ENCODE measurements at regions not wholly inside any gene's neighbourhood (a gene's known extent, or its start where the extent isn't known, plus 50 kb on each side); places are given as distances from the start of the nearest gene placed in this dataset.

DNA sequence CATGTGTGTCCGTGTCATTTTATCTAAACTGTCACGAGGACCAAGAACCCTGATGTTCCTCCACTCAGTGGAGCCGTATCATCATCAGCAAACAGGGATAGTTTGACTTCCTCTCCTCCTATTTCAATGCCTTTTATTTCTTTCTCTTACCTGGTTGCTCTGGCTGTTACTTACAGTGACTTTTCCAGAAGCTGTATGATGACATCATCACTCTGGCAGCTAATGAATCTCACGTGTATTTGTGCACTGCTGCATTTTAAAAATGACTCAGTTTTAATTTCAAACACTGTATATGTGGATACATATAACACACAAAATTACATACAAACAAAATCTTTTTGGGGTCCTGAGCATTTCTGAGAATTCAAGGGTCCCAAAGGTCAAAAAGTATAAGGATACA lies 481.4 kb downstream of the CDH2 start:
- Histone ChIP-seq H3K27me3 (ENCODE audit: control insufficient read depth in 2 of 2, insufficient read depth in 2 of 2, low read length in 2 of 2) (no peaks in the 10 kb centered on the region), H3K4me2 (ENCODE audit: insufficient read depth, low read length) (no peak overlapping the region), H3K9me1 (replicated peaks; ENCODE audit: control insufficient read depth, extremely low read depth, insufficient read depth, low read length) (no peaks in the 10 kb centered on the region), H3K9me3 (replicated peaks; ENCODE audit: control insufficient read depth, insufficient read depth, low read length) (no peaks in the 10 kb centered on the region), H3K9ac (replicated peaks; ENCODE audit: extremely low read depth, insufficient read depth, low read length) (no peak overlapping the region), H3K36me3 (ENCODE audit: control insufficient read depth in 2 of 2, extremely low read depth in 1 of 2, insufficient read depth in 2 of 2, low read length in 2 of 2) (no peaks in the 10 kb centered on the region), H4K20me1 (replicated peaks; ENCODE audit: control insufficient read depth, extremely low read depth, insufficient read depth, low read length) (no peaks in the 10 kb centered on the region), H3K4me1 (ENCODE audit: control insufficient read depth, extremely low read depth, insufficient read depth, low read length) (no peaks in the 10 kb centered on the region), H3K79me2 (ENCODE audit: control insufficient read depth, insufficient read depth, low read length) (no peaks in the 10 kb centered on the region), H3K4me3 (replicated peaks in 1 of 3; ENCODE audit: insufficient read depth in 1 of 3, low read depth in 1 of 3, low read length in 3 of 3) (no peak overlapping the region), H3K27ac (ENCODE audit: insufficient read depth, low read depth, low read length) (no peak overlapping the region), H2AFZ (ENCODE audit: low read depth, low read length) (no peak overlapping the region)
- dilution Hi-C loops (cut with MboI; ENCODE audit: extremely low pct_ligation_motif_present, low sequenced_read_pairs) = no loop called here
- intact Hi-C loops (cut with micrococcal nuclease) = no loop called here
- BruUV-seq (replicated peaks) = no TSS peak
- POLR2A ChIA-PET = no interaction called here
- DNase-seq (ENCODE audit: low read depth, low spot score) (no peak), FAIRE-seq (no peak)
- TF ChIP-seq FOS (IDR thresholded peaks at IDR 0.05; ENCODE audit: borderline replicate concordance, insufficient read depth, low read length) = no peak
- no peak for TF ChIP-seq MAX (IDR thresholded peaks at IDR 0.05; ENCODE audit: insufficient read depth, insufficient read length)
- TF ChIP-seq EZH2 (IDR thresholded peaks at IDR 0.05; ENCODE audit: borderline replicate concordance, low read depth, low read length, severe bottlenecking) = no peak
- TF ChIP-seq CTCF (IDR thresholded peaks at IDR 0.05; ENCODE audit: extremely low read depth in 1 of 2, insufficient read depth in 1 of 2, low read depth in 1 of 2, low read length in 2 of 2) = no peak
- TF ChIP-seq POLR2A (IDR thresholded peaks at IDR 0.05; ENCODE audit: low read depth, low read length) = no peak
- TF ChIP-seq MYC (IDR thresholded peaks at IDR 0.05; ENCODE audit: low read depth, low read length) = no peak
- no peak for TF ChIP-seq GATA2 (IDR thresholded peaks at IDR 0.05; ENCODE audit: insufficient read depth, insufficient read length, low read depth, low read length)
- no peak for TF ChIP-seq JUN (IDR thresholded peaks at IDR 0.05; ENCODE audit: borderline replicate concordance, insufficient read depth, insufficient read length, low read depth)
- TF ChIP-seq POLR2AphosphoS5 (IDR thresholded peaks at IDR 0.05; ENCODE audit: insufficient read depth, low read depth, low read length) = no peak
- CTCF ChIA-PET = interaction anchor here (1.1 to 1.2 kb wide), 2 partner anchors 10 to 55 kb away, joined by 4 read pairs; no protein-coding TSS in a partner anchor
